Activated CD8-positive, alpha-beta T cell treated with anti-CD3 and anti-CD28 coated beads for 36 hours (primary cell): ENCODE measurements at regions not wholly inside any gene's neighbourhood (a gene's known extent, or its start where the extent isn't known, plus 50 kb on each side); places are given as distances from the start of the nearest gene placed in this dataset.

Experiments
- ATAC-seq: fragments of 200-7000 bp; cut with Tn5 transposase; one replicate; pipeline ENCODE4 v1.10.0; 2021; ENCODE audit warnings: mild to moderate bottlenecking, moderate library complexity
- CTCF ChIA-PET: fragments of 350-600 bp; sonication (Branson Sonifier 250); formaldehyde crosslinking; loops from one replicate; lab custom pipeline; 2021; ENCODE audit warnings: antibody characterized with exemption; lab: Charles Lee
- POLR2A ChIA-PET: fragments of 350-600 bp; sonication (Branson Sonifier 250); formaldehyde crosslinking; loops from one replicate; lab custom pipeline; 2021; ENCODE audit warnings: antibody characterized with exemption; lab: Charles Lee
- DNase-seq: peaks from one replicate; pipeline ENCODE4 v3.0.0-alpha.2; 2020
- H3K27ac Mint-ChIP-seq: one replicate; pipeline ENCODE4 v1.8.0; 2021; ENCODE audit warnings: mild to moderate bottlenecking, mixed read lengths
- H3K27me3 Mint-ChIP-seq: one replicate; pipeline ENCODE4 v1.8.0; 2021; ENCODE audit warnings: mixed read lengths
- H3K36me3 Mint-ChIP-seq: one replicate; pipeline ENCODE4 v1.8.0; 2021; ENCODE audit warnings: low read depth, mixed read lengths
- H3K4me1 Mint-ChIP-seq: one replicate; pipeline ENCODE4 v1.8.0; 2021; ENCODE audit warnings: low read depth, mixed read lengths
- H3K4me3 Mint-ChIP-seq: one replicate; pipeline ENCODE4 v1.8.0; 2021; ENCODE audit warnings: mild to moderate bottlenecking, moderate library complexity, mixed read lengths
- H3K9me3 Mint-ChIP-seq: one replicate; pipeline ENCODE4 v1.8.0; 2021; ENCODE audit warnings: mixed read lengths
- CTCF ChIP-seq: fragments of 200-600 bp; IDR thresholded peaks from one replicate; pipeline ENCODE4 v1.8.0; 2022; ENCODE audit warnings: antibody characterized with exemption, mild to moderate bottlenecking
- intact Hi-C: fragments of 100-400 bp; cut with micrococcal nuclease; formaldehyde crosslinking; loops from one replicate; pipeline ENCODE4 v1.10.0; 2022

GRCh38 chr17:12431188-12431587 lies 234.5 kb upstream of the MYOCD start:
- no peak for TF ChIP-seq CTCF
- ChIA-PET CTCF (no interaction called here), POLR2A (no interaction called here)
- Mint-ChIP-seq H3K27me3 (peaks cover 2% of the 10 kb centered on the region), H3K4me3 (no peak overlapping the region), H3K27ac (no peak overlapping the region), H3K4me1 (no peaks in the 10 kb centered on the region), H3K36me3 (no peaks in the 10 kb centered on the region), H3K9me3 (peaks cover 2% of the 10 kb centered on the region)
- DNase-seq (no peak), ATAC-seq (no peak)
- intact Hi-C loops: no loop called here

GRCh38 chr17:12438212-12438611 lies 227.5 kb upstream of the MYOCD start:
- H3K9me3 Mint-ChIP-seq: peaks cover 3% of the 10 kb centered on the region

GRCh38 chr17:12438813-12439586 lies 226.7 kb upstream of the MYOCD start:
- Mint-ChIP-seq H3K36me3 (no peaks in the 10 kb centered on the region), H3K9me3 (peaks cover 3% of the 10 kb centered on the region), H3K4me3 (no peak overlapping the region), H3K27ac (no peak overlapping the region), H3K4me1 (no peaks in the 10 kb centered on the region), H3K27me3 (no peaks in the 10 kb centered on the region)
- DNase-seq: no peak
- ChIA-PET CTCF (no interaction called here), POLR2A (interaction anchor here (0.6 kb wide), 1 partner anchor 68 kb away, joined by 3 read pairs; no protein-coding TSS in a partner anchor)
- TF ChIP-seq CTCF: no peak
- intact Hi-C loops: no loop called here
- no peak for ATAC-seq

More at GRCh38 chr17:12438212-12438611, 227.5 kb upstream of the MYOCD start:
- no peak for ATAC-seq
- ChIA-PET CTCF (no interaction called here), POLR2A (no interaction called here)
- DNase-seq: no peak
- Mint-ChIP-seq H3K27ac (no peak overlapping the region), H3K36me3 (no peaks in the 10 kb centered on the region), H3K27me3 (no peaks in the 10 kb centered on the region), H3K4me1 (no peaks in the 10 kb centered on the region), H3K4me3 (no peak overlapping the region)
- TF ChIP-seq CTCF: no peak
- intact Hi-C loops: no loop called here

- intact Hi-C loops: no loop called here
- CTCF ChIA-PET: no interaction called here
- Mint-ChIP-seq H3K27ac (no peak overlapping the region), H3K4me1 (no peaks in the 10 kb centered on the region), H3K27me3 (no peaks in the 10 kb centered on the region), H3K9me3 (peaks cover 10% of the 10 kb centered on the region), H3K4me3 (no peak overlapping the region), H3K36me3 (no peaks in the 10 kb centered on the region)
- POLR2A ChIA-PET: no interaction called here
- DNase-seq: no peak
- no peak for ATAC-seq
- TF ChIP-seq CTCF: no peak
Observed at GRCh38 chr17:12445331-12445730, 220.4 kb upstream of the MYOCD start.

- Mint-ChIP-seq H3K9me3 (peaks cover 5% of the 10 kb centered on the region), H3K36me3 (no peaks in the 10 kb centered on the region), H3K4me1 (no peaks in the 10 kb centered on the region), H3K27ac (no peak overlapping the region), H3K27me3 (no peaks in the 10 kb centered on the region), H3K4me3 (no peak overlapping the region)
- intact Hi-C loops: no loop called here
- no peak for ATAC-seq
- ChIA-PET CTCF (no interaction called here), POLR2A (no interaction called here)
- TF ChIP-seq CTCF: no peak
- no peak for DNase-seq
Observed at GRCh38 chr17:12457493-12457892, 208.2 kb upstream of the MYOCD start.
